Cardiac fibroblast (primary cell): ENCODE measurements at regions not wholly inside any gene's neighbourhood (a gene's known extent, or its start where the extent isn't known, plus 50 kb on each side); places are given as distances from the start of the nearest gene placed in this dataset.
A peak's percentile ranks its signal among the peaks of the same experiment; 100 is the strongest.
"Not testable (repeated sequence)": the region's sequence is repeated elsewhere in the genome, so short reads cannot be mapped to it uniquely, and the experiment has no call there.

Experiments
- DNase-seq, 2 donors: peaks; one replicate each; pipeline versions ENCODE4 v3.0.0 to v3.0.0-alpha.2; 2010; ENCODE audit warnings: low read depth in 2 of 2
- H3K4me3 ChIP-seq, 2 donors: replicated peaks in 1 of 2; 1 replicate in 1 of 2; 2 replicates in 1 of 2; pipeline ENCODE4 v1.5.1; 2011; ENCODE audit warnings: low read depth in 2 of 2, low read length in 2 of 2, mild to moderate bottlenecking in 2 of 2, moderate library complexity in 1 of 2
- CTCF ChIP-seq: IDR thresholded peaks from one replicate; pipeline ENCODE4 v1.5.1; 2011; ENCODE audit warnings: low read depth, mild to moderate bottlenecking, low read length, inconsistent platforms

- DNase-seq: no peak
- H3K4me3 ChIP-seq: no peak overlapping the region
- no peak for TF ChIP-seq CTCF
Measured at GRCh38 chr12:92233346-92234015, 87.8 kb upstream of the BTG1 start.

GRCh38 chr12:92232371-92232932 is 86.8 kb upstream of the BTG1 start:
- not testable (repeated sequence) for H3K4me3 ChIP-seq, DNase-seq

GRCh38 chr12:92231945-92232344 is 86.3 kb upstream of the BTG1 start:
- not testable (repeated sequence) for DNase-seq, H3K4me3 ChIP-seq

- DNase-seq, H3K4me3 ChIP-seq: not testable (repeated sequence)
Measured at GRCh38 chr12:92231532-92231931, 85.9 kb upstream of the BTG1 start.

- no peak for DNase-seq
- TF ChIP-seq CTCF: no peak
- H3K4me3 ChIP-seq: no peak overlapping the region
Measured at GRCh38 chr12:92229381-92229780, 83.7 kb upstream of the BTG1 start.

GRCh38 chr12:92226961-92227360 is 81.3 kb upstream of the BTG1 start:
- DNase-seq: no peak
- no peak overlapping the region for H3K4me3 ChIP-seq
- no peak for TF ChIP-seq CTCF

- peak; percentile 5 to 25 for DNase-seq
- no peak for TF ChIP-seq CTCF
- no peak overlapping the region for H3K4me3 ChIP-seq
Measured at GRCh38 chr12:92226071-92226661, 80.5 kb upstream of the BTG1 start.

- DNase-seq: peak; percentile 23 to 69
- TF ChIP-seq CTCF: no peak
- H3K4me3 ChIP-seq: no peak overlapping the region
Measured at GRCh38 chr12:92224685-92225331, 79.2 kb upstream of the BTG1 start.
